Keratinocyte (primary cell): ENCODE measurements at regions not wholly inside any gene's neighbourhood (a gene's known extent, or its start where the extent isn't known, plus 50 kb on each side); places are given as distances from the start of the nearest gene placed in this dataset.

Experiments used
- CTCF ChIP-seq, 3 experiments: IDR thresholded peaks in 1 of 3; conservative IDR thresholded peaks in 1 of 3; optimal IDR thresholded peaks in 1 of 3; 2 replicates in 2 of 3; 3 replicates in 1 of 3; pipeline versions ENCODE3 to v1.5.1; 2011; ENCODE audit warnings: low read length in 3 of 3, mild to moderate bottlenecking in 3 of 3, moderate library complexity in 2 of 3, control low read depth in 1 of 3, inconsistent platforms in 1 of 3; ENCODE audit not compliant: insufficient read depth in 2 of 3; ENCODE audit errors: extremely low read depth in 1 of 3
- EZH2 ChIP-seq: IDR thresholded peaks from one replicate; pipeline ENCODE4 v1.6.1; 2012; ENCODE audit warnings: inconsistent platforms, mild to moderate bottlenecking, low read length, moderate library complexity

GRCh38 chr14:100388103-100389054, 65.2 kb downstream of the SLC25A47 start:
- TF ChIP-seq CTCF (optimal IDR thresholded peaks at IDR 0.05 in 1 of 3, IDR thresholded peaks at IDR 0.05 in 1 of 3, conservative IDR thresholded peaks at IDR 0.05 in 1 of 3; ENCODE audit: extremely low read depth in 1 of 3, insufficient read depth in 2 of 3, low read length in 3 of 3) (no peak), EZH2 (no peak)
